CD14-positive monocyte (primary cell): ENCODE measurements at regions not wholly inside any gene's neighbourhood (a gene's known extent, or its start where the extent isn't known, plus 50 kb on each side); places are given as distances from the start of the nearest gene placed in this dataset.

Experiments used
- DNase-seq, 3 donors: peaks; one replicate each; pipeline ENCODE4 v3.0.0-alpha.2; 2011 to 2022
- H2AFZ ChIP-seq: 2 replicates; pipeline ENCODE4 v1.6.0; 2012; ENCODE audit warnings: mild to moderate bottlenecking, low read depth, low read length, inconsistent platforms; ENCODE audit not compliant: insufficient read depth, poor library complexity, severe bottlenecking
- H3K27ac ChIP-seq, 2 donors: 1 replicate in 1 of 2; 2 replicates in 1 of 2; pipeline ENCODE4 v1.5.1; 2012 to 2013; ENCODE audit warnings: low read length in 2 of 2, control low read depth in 1 of 2, inconsistent platforms in 1 of 2, low read depth in 1 of 2, mild to moderate bottlenecking in 1 of 2
- H3K27me3 ChIP-seq, 2 donors: one replicate each; pipeline versions ENCODE4 v1.6.0 to v1.6.1; 2011 to 2013; ENCODE audit warnings: low read length in 2 of 2; ENCODE audit not compliant: control insufficient read depth in 2 of 2, insufficient read depth in 2 of 2
- H3K36me3 ChIP-seq, 2 donors: replicated peaks in 1 of 2; 1 replicate in 1 of 2; 2 replicates in 1 of 2; pipeline versions ENCODE4 v1.5.1 to v1.6.1; 2012 to 2013; ENCODE audit warnings: low read length in 2 of 2, control low read depth in 1 of 2, inconsistent platforms in 1 of 2, mild to moderate bottlenecking in 1 of 2; ENCODE audit not compliant: insufficient read depth in 2 of 2, control insufficient read depth in 1 of 2
- H3K4me1 ChIP-seq, 2 donors: 1 replicate in 1 of 2; 2 replicates in 1 of 2; pipeline versions ENCODE4 v1.5.1 to v1.6.1; 2012 to 2013; ENCODE audit warnings: low read length in 2 of 2, control low read depth in 1 of 2, inconsistent platforms in 1 of 2, mild to moderate bottlenecking in 1 of 2, moderate library complexity in 1 of 2; ENCODE audit not compliant: insufficient read depth in 2 of 2, control insufficient read depth in 1 of 2
- H3K4me2 ChIP-seq: replicated peaks from 2 replicates; pipeline ENCODE3; 2012; ENCODE audit warnings: low read length, moderate library complexity, mild to moderate bottlenecking; ENCODE audit not compliant: poor library complexity, severe bottlenecking; ENCODE audit errors: extremely low read depth
- H3K4me3 ChIP-seq, 3 experiments: fragments of 200-600 bp in 1 of 3; sonication (generic) in 1 of 3; replicated peaks in 1 of 3; 1 replicate in 2 of 3; 2 replicates in 1 of 3; pipeline ENCODE4 v1.5.1; 2011 to 2013; ENCODE audit warnings: low read length in 3 of 3, mild to moderate bottlenecking in 3 of 3, control low read depth in 2 of 3, low read depth in 2 of 3, inconsistent platforms in 1 of 3, moderate library complexity in 1 of 3
- H3K79me2 ChIP-seq: 2 replicates; pipeline ENCODE4 v1.6.0; 2012; ENCODE audit warnings: mild to moderate bottlenecking, control low read depth, inconsistent platforms, low read length, moderate library complexity; ENCODE audit not compliant: insufficient read depth
- H3K9ac ChIP-seq: 2 replicates; pipeline ENCODE4 v1.6.0; 2017; ENCODE audit warnings: low read length, mild to moderate bottlenecking; ENCODE audit not compliant: insufficient read depth, poor library complexity, severe bottlenecking
- H3K9me3 ChIP-seq, 2 donors: replicated peaks in 1 of 2; 1 replicate in 1 of 2; 2 replicates in 1 of 2; pipeline versions ENCODE4 v1.5.1 to v1.6.1; 2012 to 2013; ENCODE audit warnings: low read length in 2 of 2, control low read depth in 1 of 2; ENCODE audit not compliant: control insufficient read depth in 1 of 2, insufficient read depth in 1 of 2
- H4K20me1 ChIP-seq: 2 replicates; pipeline ENCODE4 v1.6.0; 2012; ENCODE audit warnings: mild to moderate bottlenecking, low read length, control low read depth, moderate library complexity; ENCODE audit not compliant: insufficient read depth
- H3K27ac Mint-ChIP-seq, 7 donors: one replicate each; pipeline ENCODE4 v1.8.0; 2020; ENCODE audit warnings: mild to moderate bottlenecking in 7 of 7, mixed read lengths in 7 of 7, moderate library complexity in 6 of 7, inconsistent platforms in 2 of 7
- H3K27me3 Mint-ChIP-seq, 3 donors: one replicate each; pipeline ENCODE4 v1.8.0; 2021 to 2022; ENCODE audit warnings: low read depth in 3 of 3, mild to moderate bottlenecking in 3 of 3, mixed read lengths in 3 of 3, moderate library complexity in 3 of 3, inconsistent platforms in 1 of 3
- H3K36me3 Mint-ChIP-seq, 2 donors: one replicate each; pipeline ENCODE4 v1.8.0; 2020; ENCODE audit warnings: mixed read lengths in 2 of 2, inconsistent platforms in 1 of 2, mild to moderate bottlenecking in 1 of 2
- H3K4me1 Mint-ChIP-seq: one replicate; pipeline ENCODE4 v1.8.0; 2020; ENCODE audit warnings: mild to moderate bottlenecking, mixed read lengths
- H3K4me3 Mint-ChIP-seq, 2 donors: one replicate each; pipeline ENCODE4 v1.8.0; 2020; ENCODE audit warnings: mild to moderate bottlenecking in 2 of 2, mixed read lengths in 2 of 2, moderate library complexity in 1 of 2
- H3K9me3 Mint-ChIP-seq, 7 donors: one replicate each; pipeline ENCODE4 v1.8.0; 2020 to 2022; ENCODE audit warnings: mixed read lengths in 7 of 7, mild to moderate bottlenecking in 6 of 7, moderate library complexity in 6 of 7, inconsistent platforms in 2 of 7
- WGBS: methylation state at CpG from one replicate; pipeline ENCODE4 v1.1.5; 2013; ENCODE audit warnings: missing lambda C conversion rate; ENCODE audit not compliant: insufficient coverage; 5-methylcytosine and 5-hydroxymethylcytosine counted together
- intact Hi-C, 2 donors: fragments of 100-400 bp; cut with micrococcal nuclease; formaldehyde crosslinking; loops; one replicate each; pipeline versions ENCODE4 v1.15.0 to v1.15.1; 2023
- TF ChIP-seq, protein P1 (sequence below): fragments of 200-600 bp; IDR thresholded peaks from one replicate; pipeline ENCODE4 v1.8.0; 2022; ENCODE audit warnings: antibody characterized with exemption, mild to moderate bottlenecking

DNA sequence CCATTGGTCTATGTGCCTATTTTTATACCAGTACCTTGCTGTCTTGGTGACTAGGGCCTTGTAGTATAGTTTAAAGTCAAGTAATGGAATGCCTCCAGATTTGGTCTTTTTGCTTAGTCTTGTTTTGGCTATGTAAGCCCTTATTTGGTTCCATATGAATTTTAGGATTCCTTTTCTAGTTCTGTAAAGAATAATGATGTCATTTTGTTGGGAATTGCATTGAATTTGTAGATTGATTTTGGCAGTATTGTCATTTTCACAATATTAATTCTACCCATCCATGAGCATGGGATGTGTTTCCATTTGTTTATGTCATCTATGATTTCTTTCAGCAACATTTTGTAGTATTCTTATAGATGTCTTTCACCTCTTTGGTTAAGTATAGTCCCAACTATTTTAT is 96.4 kb upstream of the PAK5 start:
- H3K36me3 Mint-ChIP-seq, result no peaks in the 10 kb centered on the region
- no peak overlapping the region for H3K4me3 ChIP-seq
- no peak overlapping the region for H2AFZ ChIP-seq
- H3K4me1 ChIP-seq, result no peaks in the 10 kb centered on the region
- no peak overlapping the region for H3K27ac Mint-ChIP-seq
- no peaks in the 10 kb centered on the region for H3K27me3 ChIP-seq
- no peaks in the 10 kb centered on the region for H3K36me3 ChIP-seq
- intact Hi-C loops, result no loop called here
- no peaks in the 10 kb centered on the region for H3K9me3 ChIP-seq
- H3K4me2 ChIP-seq, result no peak overlapping the region
- no peaks in the 10 kb centered on the region for H3K79me2 ChIP-seq
- no peak overlapping the region for H3K4me3 Mint-ChIP-seq
- H3K27me3 Mint-ChIP-seq, result peaks cover 0 to 10% (median 1%) of the 10 kb centered on the region in 3 donors
- TF ChIP-seq, protein P1, sequence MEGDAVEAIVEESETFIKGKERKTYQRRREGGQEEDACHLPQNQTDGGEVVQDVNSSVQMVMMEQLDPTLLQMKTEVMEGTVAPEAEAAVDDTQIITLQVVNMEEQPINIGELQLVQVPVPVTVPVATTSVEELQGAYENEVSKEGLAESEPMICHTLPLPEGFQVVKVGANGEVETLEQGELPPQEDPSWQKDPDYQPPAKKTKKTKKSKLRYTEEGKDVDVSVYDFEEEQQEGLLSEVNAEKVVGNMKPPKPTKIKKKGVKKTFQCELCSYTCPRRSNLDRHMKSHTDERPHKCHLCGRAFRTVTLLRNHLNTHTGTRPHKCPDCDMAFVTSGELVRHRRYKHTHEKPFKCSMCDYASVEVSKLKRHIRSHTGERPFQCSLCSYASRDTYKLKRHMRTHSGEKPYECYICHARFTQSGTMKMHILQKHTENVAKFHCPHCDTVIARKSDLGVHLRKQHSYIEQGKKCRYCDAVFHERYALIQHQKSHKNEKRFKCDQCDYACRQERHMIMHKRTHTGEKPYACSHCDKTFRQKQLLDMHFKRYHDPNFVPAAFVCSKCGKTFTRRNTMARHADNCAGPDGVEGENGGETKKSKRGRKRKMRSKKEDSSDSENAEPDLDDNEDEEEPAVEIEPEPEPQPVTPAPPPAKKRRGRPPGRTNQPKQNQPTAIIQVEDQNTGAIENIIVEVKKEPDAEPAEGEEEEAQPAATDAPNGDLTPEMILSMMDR, result no peak
- H3K4me1 Mint-ChIP-seq, result no peaks in the 10 kb centered on the region
- peaks cover 0 to 7% (median 4%) of the 10 kb centered on the region in 7 donors for H3K9me3 Mint-ChIP-seq
- DNase-seq, result no peak
- H3K27ac ChIP-seq, result no peak overlapping the region
- H3K9ac ChIP-seq, result no peak overlapping the region
- no peaks in the 10 kb centered on the region for H4K20me1 ChIP-seq

DNA sequence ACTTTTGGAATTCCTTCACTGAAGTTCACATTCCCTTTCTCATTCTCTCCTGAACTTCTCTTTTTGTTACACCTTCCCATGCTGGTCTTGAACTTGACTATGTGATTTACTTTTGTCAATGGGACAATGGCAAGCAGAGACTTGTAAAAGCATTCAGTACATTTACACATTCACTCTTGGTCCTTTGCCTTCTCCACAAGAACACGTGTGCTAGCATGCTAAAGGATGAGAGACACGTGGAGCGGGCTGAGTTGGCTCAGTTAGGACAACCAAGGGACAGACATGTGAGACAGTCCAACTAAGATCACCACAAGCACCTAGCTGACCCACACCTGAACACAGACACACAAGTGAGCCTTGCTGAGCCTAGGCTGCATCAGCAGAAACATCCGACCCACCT is 91.3 kb upstream of the PAK5 start:
- Mint-ChIP-seq H3K9me3 (peaks cover 0 to 4% (median 0%) of the 10 kb centered on the region in 7 donors), H3K27ac (no peak overlapping the region), H3K4me1 (no peaks in the 10 kb centered on the region), H3K4me3 (no peak overlapping the region), H3K27me3 (peaks cover 2 to 7% (median 2%) of the 10 kb centered on the region in 3 donors), H3K36me3 (no peaks in the 10 kb centered on the region)
- Histone ChIP-seq H3K36me3 (no peaks in the 10 kb centered on the region), H3K9me3 (no peaks in the 10 kb centered on the region), H3K4me1 (no peaks in the 10 kb centered on the region), H3K27me3 (peaks cover 2 to 3% of the 10 kb centered on the region in 2 donors), H3K9ac (no peak overlapping the region), H3K4me3 (no peak overlapping the region), H2AFZ (no peak overlapping the region), H3K27ac (no peak overlapping the region), H3K4me2 (no peak overlapping the region), H3K79me2 (no peaks in the 10 kb centered on the region), H4K20me1 (no peaks in the 10 kb centered on the region)
- no peak for DNase-seq
- intact Hi-C loops, result no loop called here
- TF ChIP-seq, protein P1, result no peak
- WGBS, result 96% methylated on average over 4 of the region's 4 CpGs
